ENCODE measurements at regions not wholly inside any gene's neighbourhood (a gene's known extent, or its start where the extent isn't known, plus 50 kb on each side); places are given as distances from the start of the nearest gene placed in this dataset.

DNA sequence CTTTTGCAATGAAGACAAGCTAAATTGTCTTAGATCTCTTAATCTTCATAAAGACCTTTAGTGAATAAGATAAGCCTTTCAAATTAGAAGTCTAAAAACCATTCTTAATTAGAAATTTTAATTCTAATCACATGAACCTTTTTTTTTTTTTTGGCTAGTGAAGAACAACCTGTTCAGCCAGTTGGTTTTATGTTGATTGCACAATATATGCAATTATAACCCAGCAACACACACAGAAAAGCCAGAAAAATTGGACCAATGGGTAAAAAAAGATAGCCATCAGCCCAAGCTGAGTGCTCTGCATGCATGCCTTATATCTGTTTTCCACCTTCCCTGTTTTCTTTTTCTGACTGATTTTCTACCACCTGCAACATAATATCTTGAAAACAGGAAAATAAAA lies 252.2 kb downstream of the SYT10 start:
- TF ChIP-seq, protein P1, sequence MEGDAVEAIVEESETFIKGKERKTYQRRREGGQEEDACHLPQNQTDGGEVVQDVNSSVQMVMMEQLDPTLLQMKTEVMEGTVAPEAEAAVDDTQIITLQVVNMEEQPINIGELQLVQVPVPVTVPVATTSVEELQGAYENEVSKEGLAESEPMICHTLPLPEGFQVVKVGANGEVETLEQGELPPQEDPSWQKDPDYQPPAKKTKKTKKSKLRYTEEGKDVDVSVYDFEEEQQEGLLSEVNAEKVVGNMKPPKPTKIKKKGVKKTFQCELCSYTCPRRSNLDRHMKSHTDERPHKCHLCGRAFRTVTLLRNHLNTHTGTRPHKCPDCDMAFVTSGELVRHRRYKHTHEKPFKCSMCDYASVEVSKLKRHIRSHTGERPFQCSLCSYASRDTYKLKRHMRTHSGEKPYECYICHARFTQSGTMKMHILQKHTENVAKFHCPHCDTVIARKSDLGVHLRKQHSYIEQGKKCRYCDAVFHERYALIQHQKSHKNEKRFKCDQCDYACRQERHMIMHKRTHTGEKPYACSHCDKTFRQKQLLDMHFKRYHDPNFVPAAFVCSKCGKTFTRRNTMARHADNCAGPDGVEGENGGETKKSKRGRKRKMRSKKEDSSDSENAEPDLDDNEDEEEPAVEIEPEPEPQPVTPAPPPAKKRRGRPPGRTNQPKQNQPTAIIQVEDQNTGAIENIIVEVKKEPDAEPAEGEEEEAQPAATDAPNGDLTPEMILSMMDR (IDR thresholded peaks at IDR 0.05; ENCODE audit: low read depth, low read length), result no peak
- TF ChIP-seq POLR2A (IDR thresholded peaks at IDR 0.05; ENCODE audit: extremely low read depth, insufficient read length), result no peak
- no peak for TF ChIP-seq MAX (IDR thresholded peaks at IDR 0.05; ENCODE audit: low read depth, low read length)
- TF ChIP-seq MYC (IDR thresholded peaks at IDR 0.05; ENCODE audit: low read depth, low read length), result no peak

All from NB4 (cell line).